ENCODE measurements at regions not wholly inside any gene's neighbourhood (a gene's known extent, or its start where the extent isn't known, plus 50 kb on each side); places are given as distances from the start of the nearest gene placed in this dataset.

DNA sequence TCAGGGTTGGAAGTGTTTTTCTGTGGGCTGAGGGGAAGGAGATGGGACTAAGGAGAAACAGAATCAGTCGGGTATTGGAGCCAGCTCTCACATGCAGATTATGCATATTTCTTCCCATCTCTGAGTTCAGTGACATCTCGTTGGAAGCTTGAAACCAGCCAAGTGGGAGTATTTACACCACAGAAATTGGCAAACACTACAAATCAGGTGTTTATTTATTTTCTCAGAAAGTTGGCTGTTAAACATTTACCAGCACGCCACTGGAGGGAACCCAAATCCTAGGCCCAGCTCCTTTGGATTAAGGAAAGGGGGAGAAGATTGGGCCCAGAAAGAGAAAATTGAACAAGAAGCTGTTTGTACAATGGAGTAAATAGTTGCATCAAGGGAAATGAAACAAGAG, 72.1 kb upstream of the PITX1 start:
- Histone ChIP-seq H2AFZ (ENCODE audit: insufficient read depth, low read length, poor library complexity) (no peak overlapping the region), H3K4me3 (ENCODE audit: low read depth, low read length) (no peak overlapping the region), H3K9me3 (ENCODE audit: insufficient read depth, low read depth, low read length) (peaks cover 7% of the 10 kb centered on the region), H2BK120ac (ENCODE audit: insufficient read depth, low read length, poor library complexity) (no peak overlapping the region), H4K12ac (ENCODE audit: low read depth, low read length) (no peak overlapping the region), H3K27me3 (ENCODE audit: insufficient read depth, low read length) (peaks cover 2% of the 10 kb centered on the region), H3K79me1 (ENCODE audit: low read length) (no peaks in the 10 kb centered on the region), H2BK12ac (ENCODE audit: low read length) (no peak overlapping the region), H3K14ac (ENCODE audit: low read length) (no peak overlapping the region), H4K91ac (ENCODE audit: low read depth, low read length) (no peak overlapping the region), H3K79me2 (ENCODE audit: control insufficient read depth, insufficient read depth, low read length, poor library complexity) (no peaks in the 10 kb centered on the region), H3K18ac (ENCODE audit: low read length) (no peak overlapping the region), H4K8ac (ENCODE audit: low read depth, low read length) (no peak overlapping the region), H2BK5ac (ENCODE audit: low read depth, low read length, poor library complexity) (no peak overlapping the region), H2AK5ac (ENCODE audit: low read length) (no peak overlapping the region), H3K23ac (ENCODE audit: low read length) (no peak overlapping the region), H3K36me3 (ENCODE audit: control insufficient read depth in 1 of 2, insufficient read depth in 2 of 2, low read length in 2 of 2) (no peaks in the 10 kb centered on the region), H3K4me1 (ENCODE audit: control insufficient read depth in 1 of 2, insufficient read depth in 2 of 2, low read length in 2 of 2) (no peaks in the 10 kb centered on the region), H3K27ac (ENCODE audit: low read depth, low read length) (no peak overlapping the region), H3K9ac (ENCODE audit: low read length) (no peak overlapping the region), H3K4me2 (ENCODE audit: low read length) (no peak overlapping the region), H3K4ac (ENCODE audit: low read depth, low read length) (no peak overlapping the region)
- whole genome bisulfite sequencing (ENCODE audit: extremely low coverage, insufficient coverage, insufficient read length) = no CpG with 5 or more reads among the region's 3 CpGs
- no peak for DNase-seq

DNA sequence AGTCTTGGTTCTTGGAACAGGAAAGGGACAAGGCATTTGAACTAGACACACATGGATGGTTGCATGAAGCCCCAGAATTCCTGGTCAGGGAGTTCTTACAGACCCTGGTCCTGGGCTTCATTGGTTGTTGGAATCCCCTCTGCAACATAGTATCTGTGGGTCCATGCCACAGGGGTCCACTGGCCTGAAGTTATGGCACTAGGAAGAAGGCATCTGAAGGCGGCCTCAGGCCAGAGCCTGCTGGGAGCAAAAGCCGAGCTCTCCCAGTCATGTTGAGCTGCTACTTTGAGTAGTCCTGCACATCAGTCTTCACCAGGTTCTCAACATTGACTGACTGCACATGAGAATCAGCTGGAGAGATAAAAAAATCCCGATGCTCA, 71.1 kb upstream of the PITX1 start:
- H2BK5ac ChIP-seq (ENCODE audit: low read depth, low read length, poor library complexity) = no peak overlapping the region
- H3K23ac ChIP-seq (ENCODE audit: low read length) = no peak overlapping the region
- H3K36me3 ChIP-seq (ENCODE audit: control insufficient read depth in 1 of 2, insufficient read depth in 2 of 2, low read length in 2 of 2) = no peaks in the 10 kb centered on the region
- no peaks in the 10 kb centered on the region for H3K79me1 ChIP-seq (ENCODE audit: low read length)
- H3K4ac ChIP-seq (ENCODE audit: low read depth, low read length) = no peak overlapping the region
- H3K4me3 ChIP-seq (ENCODE audit: low read depth, low read length) = no peak overlapping the region
- H2AFZ ChIP-seq (ENCODE audit: insufficient read depth, low read length, poor library complexity) = no peak overlapping the region
- no peaks in the 10 kb centered on the region for H3K79me2 ChIP-seq (ENCODE audit: control insufficient read depth, insufficient read depth, low read length, poor library complexity)
- H4K91ac ChIP-seq (ENCODE audit: low read depth, low read length) = no peak overlapping the region
- no peak overlapping the region for H3K18ac ChIP-seq (ENCODE audit: low read length)
- H3K27ac ChIP-seq (ENCODE audit: low read depth, low read length) = no peak overlapping the region
- no peak overlapping the region for H4K8ac ChIP-seq (ENCODE audit: low read depth, low read length)
- H3K27me3 ChIP-seq (ENCODE audit: insufficient read depth, low read length) = peaks cover 2% of the 10 kb centered on the region
- no peak overlapping the region for H4K12ac ChIP-seq (ENCODE audit: low read depth, low read length)
- H3K4me2 ChIP-seq (ENCODE audit: low read length) = no peak overlapping the region
- no peak for DNase-seq
- H3K14ac ChIP-seq (ENCODE audit: low read length) = no peak overlapping the region
- no peak overlapping the region for H2BK12ac ChIP-seq (ENCODE audit: low read length)
- peaks cover 5% of the 10 kb centered on the region for H3K9me3 ChIP-seq (ENCODE audit: insufficient read depth, low read depth, low read length)
- no peak overlapping the region for H2AK5ac ChIP-seq (ENCODE audit: low read length)
- no peak overlapping the region for H2BK120ac ChIP-seq (ENCODE audit: insufficient read depth, low read length, poor library complexity)
- no CpG with 5 or more reads among the region's 3 CpGs for WGBS (ENCODE audit: extremely low coverage, insufficient coverage, insufficient read length)
- H3K4me1 ChIP-seq (ENCODE audit: control insufficient read depth in 1 of 2, insufficient read depth in 2 of 2, low read length in 2 of 2) = no peaks in the 10 kb centered on the region
- H3K9ac ChIP-seq (ENCODE audit: low read length) = no peak overlapping the region

DNA sequence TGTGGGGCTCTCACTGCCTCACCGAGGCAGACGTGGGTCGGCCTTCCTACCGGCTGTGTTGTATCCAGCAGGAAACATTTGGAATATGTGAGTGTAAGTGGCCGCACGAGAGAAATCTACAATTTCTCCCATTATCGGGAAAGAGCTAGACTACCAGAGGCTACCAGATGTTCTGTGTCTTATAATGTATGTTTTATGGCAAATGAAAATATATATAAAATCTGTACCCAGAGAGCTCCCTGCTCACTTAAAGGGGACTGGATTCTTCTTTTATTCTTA, 69.5 kb upstream of the PITX1 start:
- no peak overlapping the region for H3K9ac ChIP-seq (ENCODE audit: low read length)
- no peak overlapping the region for H4K12ac ChIP-seq (ENCODE audit: low read depth, low read length)
- no peak overlapping the region for H3K18ac ChIP-seq (ENCODE audit: low read length)
- DNase-seq = no peak
- H3K4me1 ChIP-seq (ENCODE audit: control insufficient read depth in 1 of 2, insufficient read depth in 2 of 2, low read length in 2 of 2) = no peaks in the 10 kb centered on the region
- peaks cover 5% of the 10 kb centered on the region for H3K9me3 ChIP-seq (ENCODE audit: insufficient read depth, low read depth, low read length)
- no peaks in the 10 kb centered on the region for H3K36me3 ChIP-seq (ENCODE audit: control insufficient read depth in 1 of 2, insufficient read depth in 2 of 2, low read length in 2 of 2)
- no peak overlapping the region for H3K4me2 ChIP-seq (ENCODE audit: low read length)
- no peak overlapping the region for H4K8ac ChIP-seq (ENCODE audit: low read depth, low read length)
- H3K4ac ChIP-seq (ENCODE audit: low read depth, low read length) = no peak overlapping the region
- no peak overlapping the region for H2BK5ac ChIP-seq (ENCODE audit: low read depth, low read length, poor library complexity)
- H4K91ac ChIP-seq (ENCODE audit: low read depth, low read length) = no peak overlapping the region
- H3K14ac ChIP-seq (ENCODE audit: low read length) = no peak overlapping the region
- no peak overlapping the region for H2BK120ac ChIP-seq (ENCODE audit: insufficient read depth, low read length, poor library complexity)
- no peaks in the 10 kb centered on the region for H3K79me1 ChIP-seq (ENCODE audit: low read length)
- no peak overlapping the region for H3K4me3 ChIP-seq (ENCODE audit: low read depth, low read length)
- H2BK12ac ChIP-seq (ENCODE audit: low read length) = no peak overlapping the region
- H3K27ac ChIP-seq (ENCODE audit: low read depth, low read length) = no peak overlapping the region
- H3K23ac ChIP-seq (ENCODE audit: low read length) = no peak overlapping the region
- no peak overlapping the region for H2AFZ ChIP-seq (ENCODE audit: insufficient read depth, low read length, poor library complexity)
- H2AK5ac ChIP-seq (ENCODE audit: low read length) = no peak overlapping the region
- peaks cover 2% of the 10 kb centered on the region for H3K27me3 ChIP-seq (ENCODE audit: insufficient read depth, low read length)
- WGBS (ENCODE audit: extremely low coverage, insufficient coverage, insufficient read length) = no CpG with 5 or more reads among the region's 7 CpGs
- H3K79me2 ChIP-seq (ENCODE audit: control insufficient read depth, insufficient read depth, low read length, poor library complexity) = no peaks in the 10 kb centered on the region

DNA sequence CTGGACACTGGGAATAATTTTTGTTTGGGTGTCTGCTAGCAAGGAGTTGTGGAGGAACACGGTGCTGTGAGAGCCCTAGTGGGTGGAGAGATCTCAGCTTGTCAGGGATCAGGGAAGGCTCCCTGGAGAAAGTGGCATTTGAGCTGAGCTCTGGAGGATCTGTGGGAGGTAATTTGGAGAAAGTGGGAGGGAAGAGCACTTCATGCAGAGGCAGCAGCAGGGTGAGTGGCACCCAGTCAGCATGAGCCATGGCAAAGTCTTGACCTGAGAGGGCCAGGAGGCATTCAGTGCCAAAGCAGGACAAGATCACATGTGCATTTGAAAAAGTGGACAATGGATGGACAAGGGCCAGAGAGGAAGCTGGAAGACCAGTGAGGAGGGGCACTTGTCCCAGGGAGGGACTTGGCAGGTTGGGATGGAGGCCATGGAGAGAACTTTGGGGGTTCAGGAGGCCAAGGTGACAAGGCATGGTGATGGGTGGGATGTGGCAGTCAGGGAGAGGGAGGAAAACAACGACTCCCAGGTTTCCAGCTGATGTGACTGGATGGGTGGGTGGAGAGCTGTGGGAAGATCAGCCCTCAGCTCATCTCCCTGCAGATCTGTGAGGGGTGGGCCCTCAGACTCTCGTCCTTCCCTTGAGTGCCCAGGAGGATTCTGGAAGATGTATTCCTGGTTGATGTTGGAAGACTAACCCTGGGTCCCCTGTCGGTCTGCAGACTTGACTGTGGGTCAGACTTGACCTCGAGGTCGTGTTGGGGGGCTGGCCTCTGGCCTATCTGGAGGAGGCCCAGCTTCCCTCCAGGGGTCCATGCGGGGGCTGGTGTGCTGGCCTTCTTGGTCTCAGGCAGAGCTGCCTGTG, 68.9 kb upstream of the PITX1 start:
- H3K4me3 ChIP-seq (ENCODE audit: low read depth, low read length) = no peak overlapping the region
- H3K9ac ChIP-seq (ENCODE audit: low read length) = no peak overlapping the region
- H3K18ac ChIP-seq (ENCODE audit: low read length) = no peak overlapping the region
- WGBS (ENCODE audit: extremely low coverage, insufficient coverage, insufficient read length) = no CpG with 5 or more reads among the region's 7 CpGs
- peaks cover 5% of the 10 kb centered on the region for H3K9me3 ChIP-seq (ENCODE audit: insufficient read depth, low read depth, low read length)
- DNase-seq = no peak
- no peak overlapping the region for H3K23ac ChIP-seq (ENCODE audit: low read length)
- no peak overlapping the region for H2BK12ac ChIP-seq (ENCODE audit: low read length)
- no peak overlapping the region for H4K91ac ChIP-seq (ENCODE audit: low read depth, low read length)
- H3K4me2 ChIP-seq (ENCODE audit: low read length) = no peak overlapping the region
- H3K27ac ChIP-seq (ENCODE audit: low read depth, low read length) = no peak overlapping the region
- no peak overlapping the region for H2AK5ac ChIP-seq (ENCODE audit: low read length)
- no peak overlapping the region for H3K14ac ChIP-seq (ENCODE audit: low read length)
- no peaks in the 10 kb centered on the region for H3K79me2 ChIP-seq (ENCODE audit: control insufficient read depth, insufficient read depth, low read length, poor library complexity)
- H3K4me1 ChIP-seq (ENCODE audit: control insufficient read depth in 1 of 2, insufficient read depth in 2 of 2, low read length in 2 of 2) = no peaks in the 10 kb centered on the region
- H2AFZ ChIP-seq (ENCODE audit: insufficient read depth, low read length, poor library complexity) = no peak overlapping the region
- H3K79me1 ChIP-seq (ENCODE audit: low read length) = no peaks in the 10 kb centered on the region
- no peaks in the 10 kb centered on the region for H3K36me3 ChIP-seq (ENCODE audit: control insufficient read depth in 1 of 2, insufficient read depth in 2 of 2, low read length in 2 of 2)
- no peak overlapping the region for H4K12ac ChIP-seq (ENCODE audit: low read depth, low read length)
- H2BK120ac ChIP-seq (ENCODE audit: insufficient read depth, low read length, poor library complexity) = no peak overlapping the region
- peaks cover 2% of the 10 kb centered on the region for H3K27me3 ChIP-seq (ENCODE audit: insufficient read depth, low read length)
- no peak overlapping the region for H4K8ac ChIP-seq (ENCODE audit: low read depth, low read length)
- H3K4ac ChIP-seq (ENCODE audit: low read depth, low read length) = no peak overlapping the region
- no peak overlapping the region for H2BK5ac ChIP-seq (ENCODE audit: low read depth, low read length, poor library complexity)
